GM21529 (cell line): ENCODE measurements at regions not wholly inside any gene's neighbourhood (a gene's known extent, or its start where the extent isn't known, plus 50 kb on each side); places are given as distances from the start of the nearest gene placed in this dataset.
"Not testable (repeated sequence)": the region's sequence is repeated elsewhere in the genome, so short reads cannot be mapped to it uniquely, and the experiment has no call there.

Experiments
- ATAC-seq: cut with Tn5 transposase; IDR thresholded peaks from one replicate; pipeline ENCODE4 v1.9.1; 2021; ENCODE audit not compliant: unreplicated experiment

- no peak for ATAC-seq
Observed at GRCh38 chr18:55687106-55687505, 99.1 kb upstream of the TCF4 start.

- ATAC-seq, result no peak
Observed at GRCh38 chr18:55685638-55686037, 97.6 kb upstream of the TCF4 start.

GRCh38 chr18:55672574-55673361, 84.8 kb upstream of the TCF4 start:
- ATAC-seq, result no peak

- ATAC-seq, result no peak
Observed at GRCh38 chr18:55665506-55665905, 77.5 kb upstream of the TCF4 start.

- ATAC-seq, result not testable (repeated sequence)
Observed at GRCh38 chr18:55664758-55665400, 76.9 kb upstream of the TCF4 start.

GRCh38 chr18:55663891-55664290, 75.9 kb upstream of the TCF4 start:
- no peak for ATAC-seq

- ATAC-seq, result no peak
Observed at GRCh38 chr18:55658598-55658997, 70.6 kb upstream of the TCF4 start.

- ATAC-seq, result no peak
Observed at GRCh38 chr18:55657572-55658331, 69.8 kb upstream of the TCF4 start.

- no peak for ATAC-seq
Observed at GRCh38 chr18:55654986-55655385, 67.0 kb upstream of the TCF4 start.

GRCh38 chr18:55651236-55651635, 63.2 kb upstream of the TCF4 start:
- no peak for ATAC-seq

- no peak for ATAC-seq
Observed at GRCh38 chr18:55650363-55650870, 62.4 kb upstream of the TCF4 start.

- ATAC-seq, result no peak
Observed at GRCh38 chr18:55647331-55647730, 59.3 kb upstream of the TCF4 start.

- no peak for ATAC-seq
Observed at GRCh38 chr18:55642191-55642590, 54.2 kb upstream of the TCF4 start.

GRCh38 chr18:55641486-55641885, 53.5 kb upstream of the TCF4 start:
- no peak for ATAC-seq
